ENCODE measurements at regions not wholly inside any gene's neighbourhood (a gene's known extent, or its start where the extent isn't known, plus 50 kb on each side); places are given as distances from the start of the nearest gene placed in this dataset.

DNA sequence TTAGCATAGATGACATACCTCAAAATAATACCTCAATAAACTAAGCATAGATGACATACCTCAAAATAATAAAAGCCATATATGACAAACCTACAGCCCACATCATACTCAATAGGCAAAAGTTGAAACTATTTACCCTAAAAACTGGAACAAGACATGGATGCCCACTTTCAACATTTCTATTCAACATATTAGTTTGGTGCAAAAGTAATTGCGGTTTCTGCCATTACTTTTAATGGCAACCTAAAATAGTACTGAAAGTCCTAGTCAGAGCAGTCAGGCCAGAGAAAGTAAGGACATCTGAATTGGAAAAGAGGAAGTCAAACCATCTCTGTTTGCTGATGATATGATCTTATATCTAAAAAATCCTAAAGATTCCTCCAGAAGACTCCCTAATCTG, 250.4 kb downstream of the RAB28 start:
- no peak overlapping the region for H3K4me2 ChIP-seq
- H2AFZ ChIP-seq = no peak overlapping the region
- H3K4me1 Mint-ChIP-seq = no peaks in the 10 kb centered on the region
- H3K36me3 Mint-ChIP-seq (ENCODE audit: low read depth) = no peaks in the 10 kb centered on the region
- TF ChIP-seq, protein P1, sequence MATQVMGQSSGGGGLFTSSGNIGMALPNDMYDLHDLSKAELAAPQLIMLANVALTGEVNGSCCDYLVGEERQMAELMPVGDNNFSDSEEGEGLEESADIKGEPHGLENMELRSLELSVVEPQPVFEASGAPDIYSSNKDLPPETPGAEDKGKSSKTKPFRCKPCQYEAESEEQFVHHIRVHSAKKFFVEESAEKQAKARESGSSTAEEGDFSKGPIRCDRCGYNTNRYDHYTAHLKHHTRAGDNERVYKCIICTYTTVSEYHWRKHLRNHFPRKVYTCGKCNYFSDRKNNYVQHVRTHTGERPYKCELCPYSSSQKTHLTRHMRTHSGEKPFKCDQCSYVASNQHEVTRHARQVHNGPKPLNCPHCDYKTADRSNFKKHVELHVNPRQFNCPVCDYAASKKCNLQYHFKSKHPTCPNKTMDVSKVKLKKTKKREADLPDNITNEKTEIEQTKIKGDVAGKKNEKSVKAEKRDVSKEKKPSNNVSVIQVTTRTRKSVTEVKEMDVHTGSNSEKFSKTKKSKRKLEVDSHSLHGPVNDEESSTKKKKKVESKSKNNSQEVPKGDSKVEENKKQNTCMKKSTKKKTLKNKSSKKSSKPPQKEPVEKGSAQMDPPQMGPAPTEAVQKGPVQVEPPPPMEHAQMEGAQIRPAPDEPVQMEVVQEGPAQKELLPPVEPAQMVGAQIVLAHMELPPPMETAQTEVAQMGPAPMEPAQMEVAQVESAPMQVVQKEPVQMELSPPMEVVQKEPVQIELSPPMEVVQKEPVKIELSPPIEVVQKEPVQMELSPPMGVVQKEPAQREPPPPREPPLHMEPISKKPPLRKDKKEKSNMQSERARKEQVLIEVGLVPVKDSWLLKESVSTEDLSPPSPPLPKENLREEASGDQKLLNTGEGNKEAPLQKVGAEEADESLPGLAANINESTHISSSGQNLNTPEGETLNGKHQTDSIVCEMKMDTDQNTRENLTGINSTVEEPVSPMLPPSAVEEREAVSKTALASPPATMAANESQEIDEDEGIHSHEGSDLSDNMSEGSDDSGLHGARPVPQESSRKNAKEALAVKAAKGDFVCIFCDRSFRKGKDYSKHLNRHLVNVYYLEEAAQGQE (IDR thresholded peaks at IDR 0.05; ENCODE audit: unreplicated experiment) = no peak
- TF ChIP-seq POLR2AphosphoS5 (IDR thresholded peaks at IDR 0.05; ENCODE audit: low read depth) (no peak), CREB1 (CRISPR knock-in tag; IDR thresholded peaks at IDR 0.05; ENCODE audit: low read depth) (no peak)
- H3F3A ChIP-seq (replicated peaks; ENCODE audit: low read depth) = no peaks in the 10 kb centered on the region
- H3K27ac Mint-ChIP-seq = no peak overlapping the region
- ATAC-seq = no peak
- peaks cover 2% of the 10 kb centered on the region; the same call in 1 of the 3 replicates for H3K9me3 Mint-ChIP-seq
- no peaks in the 10 kb centered on the region for H3K9me2 ChIP-seq (ENCODE audit: insufficient read depth)
- no peaks in the 10 kb centered on the region for H3K4me1 ChIP-seq (ENCODE audit: insufficient read depth)
- H3K4me3 Mint-ChIP-seq = no peak overlapping the region
- H4K20me1 ChIP-seq (replicated peaks; ENCODE audit: insufficient read depth) = no peaks in the 10 kb centered on the region
- H3K27ac ChIP-seq (ENCODE audit: low read depth) = no peak overlapping the region
- DNase-seq (ENCODE audit: low spot score) = no peak
- no peak overlapping the region for H3K4me3 ChIP-seq
- H3K79me2 ChIP-seq (replicated peaks; ENCODE audit: insufficient read depth) = no peaks in the 10 kb centered on the region
- H3K27me3 ChIP-seq (ENCODE audit: insufficient read depth) = no peaks in the 10 kb centered on the region
- H3K27me3 Mint-ChIP-seq (ENCODE audit: insufficient read depth, low read depth, poor library complexity) = no peaks in the 10 kb centered on the region
- H3K36me3 ChIP-seq (ENCODE audit: insufficient read depth) = no peaks in the 10 kb centered on the region

DNA sequence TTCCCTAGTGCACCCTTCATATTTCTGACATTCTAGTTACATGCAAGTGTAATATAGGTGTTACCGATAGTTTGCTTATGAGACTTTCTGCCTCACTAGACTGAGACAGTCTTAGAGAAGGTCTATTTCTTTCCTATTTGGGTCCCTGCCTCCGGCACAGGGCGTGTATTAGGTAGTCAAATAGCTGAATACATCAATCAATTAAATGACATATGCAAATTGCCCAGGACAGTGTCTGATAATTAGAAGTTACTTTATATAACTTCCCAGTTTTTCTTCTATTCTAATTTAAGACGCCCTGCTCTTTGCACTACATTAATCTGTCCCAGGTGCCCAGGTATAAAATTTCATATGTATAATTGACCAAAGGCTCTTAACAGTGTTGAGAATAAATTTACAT, 264.2 kb downstream of the RAB28 start:
- Histone ChIP-seq H3K9me2 (ENCODE audit: insufficient read depth) (peaks cover 6% of the 10 kb centered on the region; the same call in 1 of the 2 replicates), H3K27ac (ENCODE audit: low read depth) (no peak overlapping the region), H3K36me3 (ENCODE audit: insufficient read depth) (no peaks in the 10 kb centered on the region), H3F3A (replicated peaks; ENCODE audit: low read depth) (no peaks in the 10 kb centered on the region), H2AFZ (no peak overlapping the region), H3K4me2 (no peak overlapping the region), H3K27me3 (ENCODE audit: insufficient read depth) (no peaks in the 10 kb centered on the region), H3K4me3 (no peak overlapping the region), H4K20me1 (replicated peaks; ENCODE audit: insufficient read depth) (no peaks in the 10 kb centered on the region), H3K4me1 (ENCODE audit: insufficient read depth) (peaks cover 8% of the 10 kb centered on the region), H3K79me2 (replicated peaks; ENCODE audit: insufficient read depth) (no peaks in the 10 kb centered on the region)
- peaks cover 6% of the 10 kb centered on the region; the same call in 1 of the 3 replicates for H3K4me1 Mint-ChIP-seq
- H3K4me3 Mint-ChIP-seq = no peak overlapping the region
- ATAC-seq (no peak), DNase-seq (ENCODE audit: low spot score) (no peak)
- H3K27me3 Mint-ChIP-seq (ENCODE audit: insufficient read depth, low read depth, poor library complexity) = peaks cover 1% of the 10 kb centered on the region
- no peak overlapping the region for H3K27ac Mint-ChIP-seq
- peaks cover 6% of the 10 kb centered on the region; the same call in 1 of the 3 replicates for H3K9me3 Mint-ChIP-seq
- H3K36me3 Mint-ChIP-seq (ENCODE audit: low read depth) = no peaks in the 10 kb centered on the region; the same call in 2 of the 3 replicates
- TF ChIP-seq ZNF331 (CRISPR knock-in tag; IDR thresholded peaks at IDR 0.05; ENCODE audit: low read depth) (no peak), CREB1 (CRISPR knock-in tag; IDR thresholded peaks at IDR 0.05; ENCODE audit: low read depth) (no peak), EZH2 (IDR thresholded peaks at IDR 0.05; ENCODE audit: low read depth, unreplicated experiment) (no peak), NANOG (IDR thresholded peaks at IDR 0.05; ENCODE audit: borderline replicate concordance) (no peak)
- TF ChIP-seq, protein P1 (IDR thresholded peaks at IDR 0.05; ENCODE audit: unreplicated experiment) = no peak
- TF ChIP-seq, protein P2, sequence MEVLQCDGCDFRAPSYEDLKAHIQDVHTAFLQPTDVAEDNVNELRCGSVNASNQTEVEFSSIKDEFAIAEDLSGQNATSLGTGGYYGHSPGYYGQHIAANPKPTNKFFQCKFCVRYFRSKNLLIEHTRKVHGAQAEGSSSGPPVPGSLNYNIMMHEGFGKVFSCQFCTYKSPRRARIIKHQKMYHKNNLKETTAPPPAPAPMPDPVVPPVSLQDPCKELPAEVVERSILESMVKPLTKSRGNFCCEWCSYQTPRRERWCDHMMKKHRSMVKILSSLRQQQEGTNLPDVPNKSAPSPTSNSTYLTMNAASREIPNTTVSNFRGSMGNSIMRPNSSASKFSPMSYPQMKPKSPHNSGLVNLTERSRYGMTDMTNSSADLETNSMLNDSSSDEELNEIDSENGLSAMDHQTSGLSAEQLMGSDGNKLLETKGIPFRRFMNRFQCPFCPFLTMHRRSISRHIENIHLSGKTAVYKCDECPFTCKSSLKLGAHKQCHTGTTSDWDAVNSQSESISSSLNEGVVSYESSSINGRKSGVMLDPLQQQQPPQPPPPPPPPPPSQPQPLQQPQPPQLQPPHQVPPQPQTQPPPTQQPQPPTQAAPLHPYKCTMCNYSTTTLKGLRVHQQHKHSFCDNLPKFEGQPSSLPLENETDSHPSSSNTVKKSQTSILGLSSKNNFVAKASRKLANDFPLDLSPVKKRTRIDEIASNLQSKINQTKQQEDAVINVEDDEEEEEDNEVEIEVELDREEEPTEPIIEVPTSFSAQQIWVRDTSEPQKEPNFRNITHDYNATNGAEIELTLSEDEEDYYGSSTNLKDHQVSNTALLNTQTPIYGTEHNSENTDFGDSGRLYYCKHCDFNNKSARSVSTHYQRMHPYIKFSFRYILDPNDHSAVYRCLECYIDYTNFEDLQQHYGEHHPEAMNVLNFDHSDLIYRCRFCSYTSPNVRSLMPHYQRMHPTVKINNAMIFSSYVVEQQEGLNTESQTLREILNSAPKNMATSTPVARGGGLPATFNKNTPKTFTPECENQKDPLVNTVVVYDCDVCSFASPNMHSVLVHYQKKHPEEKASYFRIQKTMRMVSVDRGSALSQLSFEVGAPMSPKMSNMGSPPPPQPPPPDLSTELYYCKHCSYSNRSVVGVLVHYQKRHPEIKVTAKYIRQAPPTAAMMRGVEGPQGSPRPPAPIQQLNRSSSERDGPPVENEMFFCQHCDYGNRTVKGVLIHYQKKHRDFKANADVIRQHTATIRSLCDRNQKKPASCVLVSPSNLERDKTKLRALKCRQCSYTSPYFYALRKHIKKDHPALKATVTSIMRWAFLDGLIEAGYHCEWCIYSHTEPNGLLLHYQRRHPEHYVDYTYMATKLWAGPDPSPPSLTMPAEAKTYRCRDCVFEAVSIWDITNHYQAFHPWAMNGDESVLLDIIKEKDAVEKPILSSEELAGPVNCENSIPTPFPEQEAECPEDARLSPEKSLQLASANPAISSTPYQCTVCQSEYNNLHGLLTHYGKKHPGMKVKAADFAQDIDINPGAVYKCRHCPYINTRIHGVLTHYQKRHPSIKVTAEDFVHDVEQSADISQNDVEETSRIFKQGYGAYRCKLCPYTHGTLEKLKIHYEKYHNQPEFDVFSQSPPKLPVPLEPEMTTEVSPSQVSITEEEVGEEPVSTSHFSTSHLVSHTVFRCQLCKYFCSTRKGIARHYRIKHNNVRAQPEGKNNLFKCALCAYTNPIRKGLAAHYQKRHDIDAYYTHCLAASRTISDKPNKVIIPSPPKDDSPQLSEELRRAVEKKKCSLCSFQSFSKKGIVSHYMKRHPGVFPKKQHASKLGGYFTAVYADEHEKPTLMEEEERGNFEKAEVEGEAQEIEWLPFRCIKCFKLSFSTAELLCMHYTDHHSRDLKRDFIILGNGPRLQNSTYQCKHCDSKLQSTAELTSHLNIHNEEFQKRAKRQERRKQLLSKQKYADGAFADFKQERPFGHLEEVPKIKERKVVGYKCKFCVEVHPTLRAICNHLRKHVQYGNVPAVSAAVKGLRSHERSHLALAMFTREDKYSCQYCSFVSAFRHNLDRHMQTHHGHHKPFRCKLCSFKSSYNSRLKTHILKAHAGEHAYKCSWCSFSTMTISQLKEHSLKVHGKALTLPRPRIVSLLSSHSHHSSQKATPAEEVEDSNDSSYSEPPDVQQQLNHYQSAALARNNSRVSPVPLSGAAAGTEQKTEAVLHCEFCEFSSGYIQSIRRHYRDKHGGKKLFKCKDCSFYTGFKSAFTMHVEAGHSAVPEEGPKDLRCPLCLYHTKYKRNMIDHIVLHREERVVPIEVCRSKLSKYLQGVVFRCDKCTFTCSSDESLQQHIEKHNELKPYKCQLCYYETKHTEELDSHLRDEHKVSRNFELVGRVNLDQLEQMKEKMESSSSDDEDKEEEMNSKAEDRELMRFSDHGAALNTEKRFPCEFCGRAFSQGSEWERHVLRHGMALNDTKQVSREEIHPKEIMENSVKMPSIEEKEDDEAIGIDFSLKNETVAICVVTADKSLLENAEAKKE (CRISPR knock-in tag; IDR thresholded peaks at IDR 0.05) = no peak
